ENCODE measurements at regions not wholly inside any gene's neighbourhood (a gene's known extent, or its start where the extent isn't known, plus 50 kb on each side); places are given as distances from the start of the nearest gene placed in this dataset.

DNA sequence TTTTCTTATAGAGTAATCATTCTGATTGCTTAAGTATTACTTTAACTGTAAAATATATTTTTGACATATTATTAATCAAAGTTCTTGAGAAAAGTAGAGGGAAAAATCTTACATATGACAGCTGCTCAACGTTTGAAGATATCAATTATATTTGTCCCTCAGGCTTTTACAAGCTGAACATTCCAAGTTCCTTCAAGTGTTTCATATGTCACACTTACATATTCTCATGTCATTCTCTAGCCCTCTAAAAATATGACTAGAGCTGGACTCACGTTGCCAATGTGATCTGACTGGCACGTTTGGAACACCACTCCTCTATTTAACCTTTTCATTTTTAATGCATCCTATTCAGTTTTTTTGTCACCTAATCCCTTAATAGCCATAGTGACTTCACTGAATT is 492.9 kb downstream of the PCDH18 start:
- no peak for DNase-seq

GRCh38 chr4:137032222-137032621 is 500.1 kb downstream of the PCDH18 start:
- DNase-seq, result no peak

- DNase-seq, result no peak
Measured at GRCh38 chr4:137029026-137029425, 503.3 kb downstream of the PCDH18 start.

DNA sequence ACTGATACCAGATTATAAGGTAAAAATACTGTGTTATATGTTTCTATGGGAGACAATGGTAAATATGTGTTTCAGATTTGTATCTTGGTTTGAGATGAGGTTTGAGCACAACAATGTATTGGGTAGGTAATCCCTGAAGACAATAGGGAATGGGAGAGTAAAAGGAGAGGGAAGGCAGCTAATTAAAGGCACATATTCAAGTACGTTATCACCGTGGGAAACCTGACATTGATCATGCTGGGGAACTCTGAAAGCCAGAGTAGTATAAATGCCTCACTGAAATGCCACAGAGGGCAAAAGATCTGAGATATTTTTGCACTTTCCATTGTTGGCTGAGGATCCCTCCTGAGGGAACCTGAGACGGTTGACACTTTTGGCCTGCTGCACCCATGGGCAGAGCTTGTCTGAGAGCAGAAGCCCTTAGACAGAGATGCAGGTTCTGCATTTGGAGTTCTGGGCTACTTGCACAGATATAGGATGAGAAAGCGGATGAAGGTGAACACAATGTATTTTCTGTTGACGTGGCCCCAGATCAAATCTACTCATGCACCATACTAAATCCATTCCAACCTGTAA is 506.7 kb downstream of the PCDH18 start:
- no peak for DNase-seq

DNA sequence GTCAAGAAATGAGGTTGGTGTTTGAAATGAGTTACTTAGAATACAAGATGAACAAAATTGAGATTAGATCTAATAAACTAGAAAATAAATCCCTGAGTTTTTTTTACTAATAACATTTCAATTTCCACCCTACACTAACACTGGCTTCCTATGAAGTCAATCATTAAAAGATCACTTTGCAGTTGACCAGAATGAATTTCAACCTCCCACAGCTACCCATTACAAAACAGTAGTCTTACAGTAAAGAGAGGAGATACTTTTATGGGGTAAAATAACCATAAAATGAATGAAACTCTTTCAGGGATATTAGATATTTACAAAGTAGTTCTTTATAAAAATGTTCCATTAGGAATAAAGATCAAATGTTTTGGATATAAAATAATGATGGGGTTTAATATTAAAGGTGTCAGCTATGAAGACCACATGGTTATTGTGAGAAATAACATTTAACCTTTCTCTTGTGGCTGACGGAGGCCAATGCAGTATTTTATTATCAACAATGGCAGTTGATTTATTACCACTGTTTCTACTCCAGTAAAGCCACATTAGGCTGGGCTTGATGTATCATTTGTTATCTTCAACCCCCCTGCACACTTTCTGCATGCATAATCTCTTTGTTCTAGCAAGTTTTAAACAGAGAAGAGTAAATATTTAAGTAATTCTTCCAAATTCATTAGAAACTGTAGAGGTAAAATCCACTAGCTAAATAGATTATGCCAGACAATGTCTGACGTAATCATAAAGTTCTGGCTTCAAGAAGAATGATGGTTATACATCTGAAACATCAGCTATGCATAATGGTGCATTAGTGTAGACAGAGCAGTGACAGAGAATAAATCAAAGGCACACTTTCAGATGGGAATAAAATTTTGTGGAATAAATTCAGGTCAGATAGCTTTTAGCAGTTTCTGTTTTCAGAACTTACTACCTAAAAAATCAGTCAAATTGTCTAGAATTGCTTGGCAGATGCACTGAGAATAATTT is 516.6 kb downstream of the PCDH18 start:
- DNase-seq, result no peak

GRCh38 chr4:137000432-137000831 is 531.9 kb downstream of the PCDH18 start:
- no peak for DNase-seq

- DNase-seq, result no peak
Measured at GRCh38 chr4:136992032-136992431, 540.3 kb downstream of the PCDH18 start.

- DNase-seq, result no peak
Measured at GRCh38 chr4:136985683-136986082, 546.6 kb downstream of the PCDH18 start.

DNA sequence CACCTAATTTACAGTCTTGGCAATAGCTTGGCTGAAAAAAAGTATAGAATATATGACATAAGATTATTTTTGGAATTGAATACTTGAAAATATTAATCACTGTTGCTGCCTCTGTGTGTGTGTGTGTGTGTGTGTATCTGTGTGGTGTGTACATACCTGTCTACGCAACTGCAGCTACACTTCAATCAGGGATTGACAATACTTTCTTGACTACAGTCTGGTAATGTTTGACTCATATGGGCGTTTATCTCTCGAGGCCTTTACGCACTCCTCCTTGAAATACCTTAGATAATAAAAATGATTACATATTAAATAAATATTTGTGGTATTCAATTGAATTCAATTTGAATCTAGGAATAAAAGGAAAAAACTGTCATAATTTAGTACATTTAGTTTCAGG is 565.2 kb downstream of the PCDH18 start:
- DNase-seq, result no peak

- DNase-seq, result no peak
Measured at GRCh38 chr4:136965478-136965877, 566.8 kb downstream of the PCDH18 start.

GRCh38 chr4:136962868-136963267 is 569.4 kb downstream of the PCDH18 start:
- DNase-seq, result no peak

DNA sequence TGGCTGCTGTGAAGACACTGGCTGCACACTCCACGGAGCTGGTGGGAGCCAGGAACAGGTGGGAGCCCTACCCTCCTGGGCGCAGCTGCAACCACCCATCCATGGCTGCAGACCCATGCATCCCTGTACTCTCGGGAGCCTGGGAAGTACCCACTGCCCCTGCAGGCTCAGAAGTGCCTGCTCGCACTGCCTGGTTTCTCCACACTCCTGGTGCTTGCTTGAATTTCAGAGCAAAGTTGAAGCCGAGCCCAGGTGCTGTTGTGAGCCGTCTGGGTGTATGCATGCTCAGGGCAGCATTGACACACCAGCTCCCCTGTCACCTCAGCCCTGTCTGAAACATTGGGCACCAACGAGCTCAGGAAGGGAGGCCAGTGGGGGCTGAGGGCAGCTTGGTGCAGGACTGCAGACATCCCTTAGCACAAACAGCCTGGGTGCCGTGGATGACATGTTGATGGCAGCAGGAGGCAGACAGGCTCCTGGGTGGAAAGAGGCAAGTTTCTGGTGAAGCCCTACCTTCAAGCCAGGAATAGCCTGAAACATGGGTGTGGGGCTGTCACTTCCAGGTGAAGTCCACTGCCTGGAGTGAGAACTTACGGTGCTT is 585.9 kb downstream of the PCDH18 start:
- DNase-seq, result no peak

DNA sequence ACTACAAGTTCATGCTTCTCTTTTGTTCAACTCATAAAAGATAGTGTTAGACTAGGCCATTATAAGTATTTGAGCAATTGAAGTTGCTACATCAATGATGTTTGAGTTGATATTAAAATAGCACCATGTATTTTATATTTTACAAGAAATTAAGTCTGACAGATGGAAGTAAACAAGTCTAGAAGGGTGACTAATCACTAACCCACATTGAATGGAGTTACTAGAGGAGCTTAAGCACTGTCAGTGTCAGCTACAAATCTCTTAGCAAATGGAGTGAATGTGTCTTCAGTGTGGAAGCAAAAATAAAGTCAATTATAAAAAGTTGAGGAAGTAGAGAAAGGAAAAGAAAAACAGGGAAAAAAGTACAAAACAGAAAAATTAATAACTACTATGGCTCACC is 592.5 kb downstream of the PCDH18 start:
- DNase-seq, result no peak

DNA sequence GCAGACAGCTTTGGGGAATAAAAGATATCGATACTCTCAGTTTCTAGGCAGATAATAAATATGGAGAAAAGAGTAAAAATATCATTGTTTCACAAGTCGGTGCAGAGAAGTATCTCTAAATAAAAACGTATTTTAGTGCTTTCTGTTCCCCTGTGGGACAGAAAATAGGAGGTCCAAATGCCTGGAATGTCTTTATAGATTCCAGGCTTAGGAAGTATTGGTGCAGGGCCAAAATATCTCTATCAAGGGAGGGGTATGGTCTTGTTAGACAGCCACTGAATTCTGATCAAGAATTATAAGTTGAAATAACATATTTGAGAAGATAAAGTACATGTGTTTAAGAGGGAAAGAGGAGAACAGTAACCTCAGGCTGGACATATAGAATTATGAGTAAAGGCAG is 596.4 kb downstream of the PCDH18 start:
- no peak for DNase-seq

GRCh38 chr4:136935305-136935704 is 597.0 kb downstream of the PCDH18 start:
- no peak for DNase-seq

DNA sequence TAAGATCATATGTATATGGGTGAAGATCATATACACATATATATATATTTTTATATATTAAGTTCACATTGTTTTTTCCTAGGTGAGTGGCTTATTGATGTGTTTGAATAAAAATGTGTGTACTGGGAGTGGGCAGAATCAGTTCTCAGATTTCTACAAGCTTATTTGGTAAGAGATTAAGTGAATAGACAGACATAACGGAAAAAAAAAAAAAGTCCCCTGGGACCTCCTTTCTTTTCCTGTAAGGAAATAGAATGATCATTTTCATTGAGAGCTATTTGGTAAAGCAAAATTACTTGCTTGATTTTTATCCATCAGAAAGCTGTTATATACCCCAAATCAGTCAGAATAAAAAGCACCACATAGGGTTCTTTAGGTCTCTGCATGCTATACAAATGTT is 597.7 kb downstream of the PCDH18 start:
- DNase-seq, result no peak

DNA sequence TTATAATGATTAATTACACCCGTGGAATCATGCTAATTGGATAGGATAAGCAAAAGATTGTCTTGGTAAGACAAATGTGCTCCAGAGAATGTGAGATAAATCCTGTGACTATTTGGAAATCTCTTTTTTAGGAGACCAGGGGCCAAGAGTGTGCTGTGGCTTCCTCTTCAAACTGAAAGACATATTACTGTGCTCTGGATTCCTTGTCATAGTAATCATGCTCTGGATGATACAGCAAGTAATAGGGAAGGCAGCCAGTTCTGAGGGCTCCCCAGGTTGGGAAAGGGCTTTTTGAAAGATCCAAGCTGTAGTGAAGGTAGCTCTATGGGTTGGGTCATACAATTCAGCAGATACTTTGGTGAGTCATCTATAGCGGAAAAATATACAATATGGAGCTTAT is 600.5 kb downstream of the PCDH18 start:
- no peak for DNase-seq

- DNase-seq, result no peak
Measured at GRCh38 chr4:136928957-136929411, 603.3 kb downstream of the PCDH18 start.

GRCh38 chr4:136927172-136927571 is 605.1 kb downstream of the PCDH18 start:
- no peak for DNase-seq

GRCh38 chr4:136925203-136925602 is 607.1 kb downstream of the PCDH18 start:
- no peak for DNase-seq

GRCh38 chr4:136922066-136922465 is 610.2 kb downstream of the PCDH18 start:
- DNase-seq, result no peak

- DNase-seq, result no peak
Measured at GRCh38 chr4:136920092-136920881, 612.0 kb downstream of the PCDH18 start.

- DNase-seq, result no peak
Measured at GRCh38 chr4:136918772-136919171, 613.5 kb downstream of the PCDH18 start.
